ENCODE measurements at regions not wholly inside any gene's neighbourhood (a gene's known extent, or its start where the extent isn't known, plus 50 kb on each side); places are given as distances from the start of the nearest gene placed in this dataset.

GRCh38 chr3:55331524-55331923, 155.6 kb downstream of the WNT5A start:
- no peak overlapping the region for H3K4me3 ChIP-seq (ENCODE audit: low read depth in 1 of 2, low read length in 2 of 2)
- TF ChIP-seq CTCF (IDR thresholded peaks at IDR 0.05; ENCODE audit: borderline replicate concordance, extremely low read depth, low read length, poor library complexity, severe bottlenecking) = no peak
- no peak overlapping the region for H3K27ac ChIP-seq (ENCODE audit: low read length)
- ATAC-seq (ENCODE audit: insufficient read depth, low read depth) (no peak), DNase-seq (no peak)
- H3K9me3 ChIP-seq (ENCODE audit: insufficient read depth, low read length, severe bottlenecking) = no peaks in the 10 kb centered on the region
- no peak overlapping the region for H3K4me2 ChIP-seq (ENCODE audit: insufficient read depth, low read length)
- no peaks in the 10 kb centered on the region for H4K20me1 ChIP-seq (ENCODE audit: insufficient read depth, low read length)
- no peaks in the 10 kb centered on the region for H3K4me1 ChIP-seq (ENCODE audit: insufficient read depth, low read length)
- no peaks in the 10 kb centered on the region for H3K79me2 ChIP-seq (ENCODE audit: insufficient read depth, low read length)
- H3K27me3 ChIP-seq (ENCODE audit: insufficient read depth, low read length, poor library complexity) = no peaks in the 10 kb centered on the region
- H3K9ac ChIP-seq (ENCODE audit: low read depth, low read length) = no peak overlapping the region
- H2AFZ ChIP-seq (ENCODE audit: low read depth, low read length) = no peak overlapping the region
- H3K36me3 ChIP-seq (ENCODE audit: insufficient read depth, low read length) = no peaks in the 10 kb centered on the region

DNA sequence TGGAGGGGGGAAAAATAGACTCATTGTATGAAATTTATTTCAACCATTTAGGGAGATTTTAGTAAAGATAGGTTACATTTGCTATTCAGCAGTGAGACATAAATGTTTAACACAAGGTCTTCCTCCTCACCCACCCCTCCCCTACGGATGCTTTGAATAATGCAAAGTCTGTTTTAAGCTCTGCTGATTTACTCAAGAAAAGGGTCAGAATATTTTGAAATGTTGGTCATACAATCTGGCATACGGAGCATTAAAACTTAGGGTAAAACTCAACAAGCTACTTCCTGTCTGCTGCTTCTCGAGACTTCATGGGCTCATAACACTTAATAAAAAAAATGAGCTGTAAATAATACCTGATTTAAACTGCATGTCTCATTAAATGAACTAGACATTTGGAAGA, 156.3 kb downstream of the WNT5A start:
- no peak overlapping the region for H3K9ac ChIP-seq (ENCODE audit: low read depth, low read length)
- H3K4me2 ChIP-seq (ENCODE audit: insufficient read depth, low read length) = no peak overlapping the region
- DNase-seq = no peak
- H3K4me3 ChIP-seq (ENCODE audit: low read depth in 1 of 2, low read length in 2 of 2) = no peak overlapping the region
- no peak overlapping the region for H2AFZ ChIP-seq (ENCODE audit: low read depth, low read length)
- no peaks in the 10 kb centered on the region for H3K9me3 ChIP-seq (ENCODE audit: insufficient read depth, low read length, severe bottlenecking)
- no peaks in the 10 kb centered on the region for H3K4me1 ChIP-seq (ENCODE audit: insufficient read depth, low read length)
- H4K20me1 ChIP-seq (ENCODE audit: insufficient read depth, low read length) = no peaks in the 10 kb centered on the region
- TF ChIP-seq EZH2 (IDR thresholded peaks at IDR 0.05; ENCODE audit: borderline replicate concordance, low read depth, low read length, severe bottlenecking) (no peak), CTCF (IDR thresholded peaks at IDR 0.05; ENCODE audit: borderline replicate concordance, extremely low read depth, low read length, poor library complexity, severe bottlenecking) (no peak)
- ATAC-seq (ENCODE audit: insufficient read depth, low read depth) = no peak
- H3K79me2 ChIP-seq (ENCODE audit: insufficient read depth, low read length) = no peaks in the 10 kb centered on the region
- H3K36me3 ChIP-seq (ENCODE audit: insufficient read depth, low read length) = no peaks in the 10 kb centered on the region
- H3K27ac ChIP-seq (ENCODE audit: low read length) = no peak overlapping the region
- no peaks in the 10 kb centered on the region for H3K27me3 ChIP-seq (ENCODE audit: insufficient read depth, low read length, poor library complexity)

GRCh38 chr3:55330355-55330754, 156.8 kb downstream of the WNT5A start:
- no peak for DNase-seq

More at GRCh38 chr3:55330355-55330754, 156.8 kb downstream of the WNT5A start:
- Histone ChIP-seq H3K27me3 (ENCODE audit: insufficient read depth, low read length, poor library complexity) (no peaks in the 10 kb centered on the region), H4K20me1 (ENCODE audit: insufficient read depth, low read length) (no peaks in the 10 kb centered on the region), H3K9me3 (ENCODE audit: insufficient read depth, low read length, severe bottlenecking) (no peaks in the 10 kb centered on the region), H3K4me2 (ENCODE audit: insufficient read depth, low read length) (no peak overlapping the region), H2AFZ (ENCODE audit: low read depth, low read length) (no peak overlapping the region), H3K36me3 (ENCODE audit: insufficient read depth, low read length) (no peaks in the 10 kb centered on the region), H3K9ac (ENCODE audit: low read depth, low read length) (no peak overlapping the region), H3K27ac (ENCODE audit: low read length) (no peak overlapping the region), H3K4me3 (ENCODE audit: low read depth in 1 of 2, low read length in 2 of 2) (no peak overlapping the region), H3K4me1 (ENCODE audit: insufficient read depth, low read length) (no peaks in the 10 kb centered on the region), H3K79me2 (ENCODE audit: insufficient read depth, low read length) (no peaks in the 10 kb centered on the region)
- TF ChIP-seq EZH2 (IDR thresholded peaks at IDR 0.05; ENCODE audit: borderline replicate concordance, low read depth, low read length, severe bottlenecking) = no peak
- no peak for TF ChIP-seq CTCF (IDR thresholded peaks at IDR 0.05; ENCODE audit: borderline replicate concordance, extremely low read depth, low read length, poor library complexity, severe bottlenecking)
- no peak for ATAC-seq (ENCODE audit: insufficient read depth, low read depth)

Measured in DND-41 (cell line).